AG04449 (cell line): ENCODE measurements at regions not wholly inside any gene's neighbourhood (a gene's known extent, or its start where the extent isn't known, plus 50 kb on each side); places are given as distances from the start of the nearest gene placed in this dataset.
A peak's percentile ranks its signal among the peaks of the same experiment; 100 is the strongest.

Source experiments
- CTCF ChIA-PET: fragments of 350-600 bp; formaldehyde crosslinking; extraction: SDS; loops from one replicate; lab custom pipeline; 2021; ENCODE audit warnings: antibody characterized with exemption; lab: Yijun Ruan, JAX
- POLR2A ChIA-PET: fragments of 400-600, 350-600 bp; formaldehyde crosslinking; extraction: SDS; loops from one replicate; lab custom pipeline; 2020; ENCODE audit warnings: antibody characterized with exemption, inconsistent platforms; lab: Yijun Ruan, JAX
- DNase-seq: peaks from one replicate; pipeline ENCODE4 v3.0.0-alpha.2; 2010; ENCODE audit warnings: low read depth, low spot score
- H3K4me3 ChIP-seq: 2 replicates; pipeline ENCODE4 v1.5.1; 2011; ENCODE audit warnings: low read depth, mild to moderate bottlenecking, control low read depth, low read length
- CTCF ChIP-seq: IDR thresholded peaks from one replicate; pipeline ENCODE4 v1.5.1; 2011; ENCODE audit warnings: mild to moderate bottlenecking, moderate library complexity, low read length, control low read depth, inconsistent platforms; ENCODE audit not compliant: insufficient read depth; ENCODE audit errors: missing control alignments

GRCh38 chr11:33549483-33549882 is 151.1 kb downstream of the C11orf91 start:
- ChIA-PET POLR2A (no interaction called here), CTCF (interaction anchor here (0.6 kb wide), 1 partner anchor 74 kb away, joined by 3 read pairs; no protein-coding TSS in a partner anchor)
- H3K4me3 ChIP-seq = no peak overlapping the region
- no peak for TF ChIP-seq CTCF
- DNase-seq = no peak

GRCh38 chr11:33545931-33546330 is 154.7 kb downstream of the C11orf91 start:
- no peak overlapping the region for H3K4me3 ChIP-seq
- ChIA-PET POLR2A (no interaction called here), CTCF (interaction anchor here (0.9 to 7.5 kb wide), 4 partner anchors 13 to 196 kb away, joined by 3 to 74 read pairs (median 20); no protein-coding TSS in a partner anchor)
- no peak for TF ChIP-seq CTCF
- peak; percentile 40 for DNase-seq

GRCh38 chr11:33544593-33545373 is 155.8 kb downstream of the C11orf91 start:
- H3K4me3 ChIP-seq = no peak overlapping the region
- DNase-seq = no peak
- CTCF ChIA-PET = interaction anchor here (0.6 to 7.5 kb wide), 8 partner anchors 12 to 198 kb away, joined by 3 to 74 read pairs (median 4); no protein-coding TSS in a partner anchor
- TF ChIP-seq CTCF = no peak
- POLR2A ChIA-PET = no interaction called here

GRCh38 chr11:33543823-33544222 is 156.8 kb downstream of the C11orf91 start:
- POLR2A ChIA-PET = no interaction called here
- CTCF ChIA-PET = interaction anchor here (0.9 to 7.5 kb wide), 10 partner anchors 9 to 199 kb away, joined by 3 to 74 read pairs (median 6); no protein-coding TSS in a partner anchor
- TF ChIP-seq CTCF = no peak

GRCh38 chr11:33542921-33543320 is 157.7 kb downstream of the C11orf91 start:
- POLR2A ChIA-PET = no interaction called here
- CTCF ChIA-PET = interaction anchor here (0.8 to 7.5 kb wide), 8 partner anchors 10 to 194 kb away, joined by 3 to 74 read pairs (median 8); partner anchors contain the start of genes CD59 and KIAA1549L
- no peak overlapping the region for H3K4me3 ChIP-seq
- peak; percentile 68 for TF ChIP-seq CTCF
- no peak for DNase-seq

More at GRCh38 chr11:33543823-33544222, 156.8 kb downstream of the C11orf91 start:
- DNase-seq = no peak
- no peak overlapping the region for H3K4me3 ChIP-seq
